IMR-90 (cell line): ENCODE measurements at regions not wholly inside any gene's neighbourhood (a gene's known extent, or its start where the extent isn't known, plus 50 kb on each side); places are given as distances from the start of the nearest gene placed in this dataset.

Experiments
- ATAC-seq: fragments of 200-7000 bp; cut with Tn5 transposase; 2 replicates; pipeline ENCODE4 v1.9.1; 2020; ENCODE audit warnings: low read depth, mild to moderate bottlenecking, moderate library complexity
- BruUV-seq: library from RNA; stranded (reverse); fragments of 400-500 nt; replicated peaks from 2 replicates; lab custom pipeline; 2021; lab: Mats Ljungman, UMichigan
- CTCF ChIA-PET: fragments of 300-600 bp; formaldehyde crosslinking; extraction: SDS; loops from one replicate; lab custom pipeline; 2021; ENCODE audit warnings: antibody characterized with exemption; lab: Yijun Ruan, JAX
- POLR2A ChIA-PET: fragments of 300-600 bp; sonication (Branson Sonifier 250); formaldehyde crosslinking; loops from one replicate; lab custom pipeline; 2022; ENCODE audit warnings: antibody characterized with exemption; ENCODE audit not compliant: unreplicated experiment; lab: Charles Lee
- DNase-seq: peaks from one replicate; pipeline ENCODE4 v3.0.0; 2013
- H2AFZ ChIP-seq: replicated peaks from 2 replicates; pipeline ENCODE3; 2013; ENCODE audit warnings: low read length, mild to moderate bottlenecking; ENCODE audit not compliant: poor library complexity
- H2AK5ac ChIP-seq: 2 replicates; pipeline ENCODE4 v1.6.1; 2013; ENCODE audit warnings: low read depth, low read length, inconsistent platforms
- H2AK9ac ChIP-seq: replicated peaks from 2 replicates; pipeline ENCODE3; 2013; ENCODE audit warnings: mild to moderate bottlenecking, low read depth, low read length, moderate library complexity; ENCODE audit not compliant: poor library complexity
- H2BK120ac ChIP-seq: 2 replicates; pipeline ENCODE4 v1.6.1; 2013; ENCODE audit warnings: low read depth, low read length, inconsistent platforms
- H2BK15ac ChIP-seq: 3 replicates; pipeline ENCODE4 v1.6.1; 2013; ENCODE audit warnings: low read depth, low read length, inconsistent platforms
- H2BK20ac ChIP-seq: 2 replicates; pipeline ENCODE4 v1.6.1; 2013; ENCODE audit warnings: low read depth, mild to moderate bottlenecking, inconsistent platforms, low read length, moderate library complexity
- H2BK5ac ChIP-seq: 2 replicates; pipeline ENCODE4 v1.6.1; 2013; ENCODE audit warnings: mild to moderate bottlenecking, low read depth, low read length, inconsistent platforms; ENCODE audit not compliant: poor library complexity, severe bottlenecking
- H3K14ac ChIP-seq: replicated peaks from 2 replicates; pipeline ENCODE4 v1.6.1; 2013; ENCODE audit warnings: low read depth, low read length, inconsistent platforms
- H3K18ac ChIP-seq: 2 replicates; pipeline ENCODE4 v1.6.1; 2013; ENCODE audit warnings: low read depth, low read length, control low read depth
- H3K23ac ChIP-seq: 2 replicates; pipeline ENCODE4 v1.6.1; 2013; ENCODE audit warnings: low read depth, low read length, inconsistent platforms
- H3K27ac ChIP-seq: 2 replicates; pipeline ENCODE4 v1.5.1; 2013; ENCODE audit warnings: mild to moderate bottlenecking, control low read depth, low read length; ENCODE audit not compliant: insufficient read depth
- H3K27me3 ChIP-seq: 2 replicates; pipeline ENCODE4 v1.6.1; 2013; ENCODE audit warnings: low read length; ENCODE audit not compliant: control insufficient read depth, insufficient read depth
- H3K36me3 ChIP-seq: 2 replicates; pipeline ENCODE4 v1.6.1; 2013; ENCODE audit warnings: low read length, mixed read lengths; ENCODE audit not compliant: control insufficient read depth, insufficient read depth
- H3K4ac ChIP-seq: 2 replicates; pipeline ENCODE4 v1.6.1; 2013; ENCODE audit warnings: low read depth, low read length, inconsistent platforms
- H3K4me1 ChIP-seq: 2 replicates; pipeline ENCODE4 v1.6.1; 2013; ENCODE audit warnings: low read length, mixed read lengths; ENCODE audit not compliant: control insufficient read depth, insufficient read depth
- H3K4me2 ChIP-seq: 2 replicates; pipeline ENCODE4 v1.6.1; 2013; ENCODE audit warnings: low read depth, mild to moderate bottlenecking, control low read depth, low read length, moderate library complexity
- H3K4me3 ChIP-seq: 2 replicates; pipeline ENCODE4 v1.5.1; 2013; ENCODE audit warnings: low read depth, mild to moderate bottlenecking, control low read depth, low read length, moderate library complexity; ENCODE audit not compliant: insufficient read depth
- H3K56ac ChIP-seq: 2 replicates; pipeline ENCODE4 v1.6.1; 2013; ENCODE audit warnings: low read length, inconsistent platforms; ENCODE audit not compliant: insufficient read depth; ENCODE audit errors: extremely low read depth
- H3K79me1 ChIP-seq, 2 experiments: 2 replicates each; pipeline ENCODE4 v1.6.1; 2013; ENCODE audit warnings: low read length in 2 of 2, inconsistent platforms in 1 of 2, low read depth in 1 of 2
- H3K9ac ChIP-seq: 2 replicates; pipeline ENCODE4 v1.6.1; 2013; ENCODE audit warnings: low read depth, low read length, control low read depth
- H3K9me1 ChIP-seq: 2 replicates; pipeline ENCODE4 v1.6.1; 2013; ENCODE audit warnings: low read length, inconsistent platforms; ENCODE audit not compliant: insufficient read depth
- H3K9me3 ChIP-seq: 2 replicates; pipeline ENCODE4 v1.6.1; 2013; ENCODE audit warnings: low read length; ENCODE audit not compliant: control insufficient read depth, insufficient read depth
- H4K20me1 ChIP-seq: 2 replicates; pipeline ENCODE4 v1.6.1; 2013; ENCODE audit warnings: low read length, inconsistent platforms; ENCODE audit not compliant: insufficient read depth
- H4K5ac ChIP-seq: 2 replicates; pipeline ENCODE4 v1.6.1; 2013; ENCODE audit warnings: mild to moderate bottlenecking, low read depth, low read length, control low read depth
- H4K8ac ChIP-seq, 2 experiments: 2 replicates each; pipeline ENCODE4 v1.6.1; 2013; ENCODE audit warnings: low read depth in 2 of 2, low read length in 2 of 2, control low read depth in 1 of 2, inconsistent platforms in 1 of 2
- H4K91ac ChIP-seq: 2 replicates; pipeline ENCODE4 v1.6.1; 2013; ENCODE audit warnings: low read depth, low read length, inconsistent platforms; ENCODE audit not compliant: insufficient read depth
- BHLHE40 ChIP-seq: fragments of 150-350 bp; IDR thresholded peaks from 2 replicates; pipeline ENCODE4 v1.6.1; 2016; ENCODE audit warnings: mild to moderate bottlenecking, low read depth, low read length
- CEBPB ChIP-seq: IDR thresholded peaks from 2 replicates; pipeline ENCODE4 v1.6.1; 2012; ENCODE audit warnings: low read depth, low read length, improper control_type of control experiment
- CHD1 ChIP-seq: IDR thresholded peaks from 2 replicates; pipeline ENCODE4 v1.6.1; 2012; ENCODE audit warnings: low read depth, low read length, improper control_type of control experiment
- ELK1 ChIP-seq: fragments of 150-350 bp; IDR thresholded peaks from 2 replicates; pipeline ENCODE4 v1.6.1; 2016; ENCODE audit warnings: low read depth, mild to moderate bottlenecking, low read length, moderate library complexity, borderline replicate concordance
- FOS ChIP-seq: fragments of 150-350 bp; IDR thresholded peaks from 2 replicates; pipeline ENCODE4 v1.6.1; 2016; ENCODE audit warnings: low read depth, low read length
- MAFK ChIP-seq: IDR thresholded peaks from 2 replicates; pipeline ENCODE4 v1.6.1; 2012; ENCODE audit warnings: low read depth, low read length, improper control_type of control experiment
- MAZ ChIP-seq: IDR thresholded peaks from 2 replicates; pipeline ENCODE4 v1.6.1; 2012; ENCODE audit warnings: low read depth, mild to moderate bottlenecking, low read length, improper control_type of control experiment, moderate library complexity, borderline replicate concordance
- MXI1 ChIP-seq: IDR thresholded peaks from 2 replicates; pipeline ENCODE4 v1.6.1; 2012; ENCODE audit warnings: low read depth, mild to moderate bottlenecking, low read length, moderate library complexity, borderline replicate concordance
- NFE2L2 ChIP-seq: fragments of 150-350 bp; IDR thresholded peaks from 2 replicates; pipeline ENCODE4 v1.6.1; 2016; ENCODE audit warnings: low read depth, mild to moderate bottlenecking, low read length
- POLR2A ChIP-seq: IDR thresholded peaks from 2 replicates; pipeline ENCODE4 v1.6.1; 2012; ENCODE audit warnings: mild to moderate bottlenecking, low read depth, low read length
- RFX5 ChIP-seq: IDR thresholded peaks from 2 replicates; pipeline ENCODE4 v1.8.0; 2012; ENCODE audit warnings: low read depth, mild to moderate bottlenecking, low read length, moderate library complexity
- USF2 ChIP-seq: fragments of 150-350 bp; IDR thresholded peaks from 2 replicates; pipeline ENCODE4 v1.6.1; 2017; ENCODE audit warnings: mild to moderate bottlenecking, antibody characterized with exemption, low read length, low read depth
- WGBS, 2 experiments: methylation state at CpG; one replicate each; pipeline versions ENCODE4 v1.1.5 to v1.1.7; 2013; ENCODE audit warnings: missing lambda C conversion rate in 2 of 2; ENCODE audit not compliant: insufficient read length in 1 of 2; ENCODE audit errors: extremely low coverage in 2 of 2; 5-methylcytosine and 5-hydroxymethylcytosine counted together
- dilution Hi-C: fragments of 300-500 bp; cut with HindIII; formaldehyde crosslinking; loops from one replicate; pipeline ENCODE4 v1.14.3; 2018; ENCODE audit warnings: low sequenced_read_pairs; ENCODE audit not compliant: unreplicated experiment
- in situ Hi-C: fragments of 300-500 bp; cut with MboI; formaldehyde crosslinking; loops from 3 replicates; pipeline ENCODE4 v1.14.3; 2019; ENCODE audit warnings: low sequenced_read_pairs, inconsistent platforms, mixed read lengths
- intact Hi-C: fragments of 100-400 bp; cut with micrococcal nuclease; formaldehyde crosslinking; loops from 2 replicates; pipeline ENCODE4 v1.10.0; 2022
- TF ChIP-seq, protein P1 (sequence below): conservative IDR thresholded peaks from 2 replicates; pipeline ENCODE4 v1.5.1; 2012; ENCODE audit warnings: mild to moderate bottlenecking, low read depth, low read length, improper control_type of control experiment

DNA sequence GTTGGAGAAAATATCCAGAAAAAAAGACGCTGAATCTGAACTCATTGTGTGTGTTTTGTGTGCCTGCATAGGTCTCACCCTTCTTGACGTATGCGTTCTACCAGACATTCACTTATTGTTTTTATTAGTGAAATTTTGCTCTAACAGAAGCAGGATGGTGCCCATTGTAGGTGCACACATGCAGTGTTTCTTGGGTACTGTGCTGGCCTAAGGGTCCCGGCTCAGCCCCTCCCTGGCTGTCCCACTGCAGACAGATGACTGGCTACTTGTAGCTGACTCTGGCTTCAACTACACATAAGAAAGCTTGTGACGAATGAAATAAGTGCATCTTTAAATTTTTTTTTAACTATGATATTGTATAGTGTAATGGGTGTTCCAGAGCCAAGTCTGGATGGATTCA is 227.0 kb downstream of the CBLN1 start:
- no peak overlapping the region for H3K4me3 ChIP-seq
- TF ChIP-seq CHD1: no peak
- TF ChIP-seq MAZ: no peak
- TF ChIP-seq, protein P1, sequence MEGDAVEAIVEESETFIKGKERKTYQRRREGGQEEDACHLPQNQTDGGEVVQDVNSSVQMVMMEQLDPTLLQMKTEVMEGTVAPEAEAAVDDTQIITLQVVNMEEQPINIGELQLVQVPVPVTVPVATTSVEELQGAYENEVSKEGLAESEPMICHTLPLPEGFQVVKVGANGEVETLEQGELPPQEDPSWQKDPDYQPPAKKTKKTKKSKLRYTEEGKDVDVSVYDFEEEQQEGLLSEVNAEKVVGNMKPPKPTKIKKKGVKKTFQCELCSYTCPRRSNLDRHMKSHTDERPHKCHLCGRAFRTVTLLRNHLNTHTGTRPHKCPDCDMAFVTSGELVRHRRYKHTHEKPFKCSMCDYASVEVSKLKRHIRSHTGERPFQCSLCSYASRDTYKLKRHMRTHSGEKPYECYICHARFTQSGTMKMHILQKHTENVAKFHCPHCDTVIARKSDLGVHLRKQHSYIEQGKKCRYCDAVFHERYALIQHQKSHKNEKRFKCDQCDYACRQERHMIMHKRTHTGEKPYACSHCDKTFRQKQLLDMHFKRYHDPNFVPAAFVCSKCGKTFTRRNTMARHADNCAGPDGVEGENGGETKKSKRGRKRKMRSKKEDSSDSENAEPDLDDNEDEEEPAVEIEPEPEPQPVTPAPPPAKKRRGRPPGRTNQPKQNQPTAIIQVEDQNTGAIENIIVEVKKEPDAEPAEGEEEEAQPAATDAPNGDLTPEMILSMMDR: no peak
- TF ChIP-seq MAFK: no peak
- TF ChIP-seq FOS: no peak
- TF ChIP-seq CEBPB: no peak
- TF ChIP-seq POLR2A: no peak
- no peak for TF ChIP-seq BHLHE40
- TF ChIP-seq ELK1: no peak
- TF ChIP-seq MXI1: no peak
- no peak for TF ChIP-seq NFE2L2
- TF ChIP-seq RFX5: no peak
- no peak for TF ChIP-seq USF2
- in situ Hi-C loops: no loop called here

More for the DNA sequence above, 227.0 kb downstream of the CBLN1 start:
- DNase-seq: no peak
- H2BK120ac ChIP-seq: no peak overlapping the region
- no peak overlapping the region for H4K91ac ChIP-seq
- H3K23ac ChIP-seq: no peak overlapping the region
- dilution Hi-C loops: no loop called here
- no peak overlapping the region for H2AK9ac ChIP-seq
- no peak overlapping the region for H3K9ac ChIP-seq
- H3K4ac ChIP-seq: no peak overlapping the region
- intact Hi-C loops: no loop called here
- no peaks in the 10 kb centered on the region for H4K20me1 ChIP-seq
- no peak overlapping the region for H4K5ac ChIP-seq
- H3K4me2 ChIP-seq: no peak overlapping the region
- no peaks in the 10 kb centered on the region for H3K9me3 ChIP-seq
- BruUV-seq: no TSS peak
- no peak overlapping the region for H3K14ac ChIP-seq
- no peak overlapping the region for H2AK5ac ChIP-seq
- H3K56ac ChIP-seq: no peak overlapping the region
- no peaks in the 10 kb centered on the region for H3K4me1 ChIP-seq
- H2BK15ac ChIP-seq: no peak overlapping the region
- ATAC-seq: no peak
- H2BK20ac ChIP-seq: no peak overlapping the region
- no peaks in the 10 kb centered on the region for H3K79me1 ChIP-seq
- ChIA-PET CTCF (no interaction called here), POLR2A (no interaction called here)
- H2AFZ ChIP-seq: no peak overlapping the region
- H3K18ac ChIP-seq: no peak overlapping the region
- H3K36me3 ChIP-seq: no peaks in the 10 kb centered on the region
- no peak overlapping the region for H4K8ac ChIP-seq
- no peak overlapping the region for H3K27ac ChIP-seq
- no peaks in the 10 kb centered on the region for H3K9me1 ChIP-seq
- H2BK5ac ChIP-seq: no peak overlapping the region
- H3K27me3 ChIP-seq: no peaks in the 10 kb centered on the region; the same call in 1 of the 2 replicates
- WGBS, 2 experiments: no CpG with 5 or more reads among the region's 5 CpGs
